OCI-LY7 (cell line): ENCODE measurements at regions not wholly inside any gene's neighbourhood (a gene's known extent, or its start where the extent isn't known, plus 50 kb on each side); places are given as distances from the start of the nearest gene placed in this dataset.

Experiments
- BruUV-seq: library from RNA; stranded (reverse); fragments of 400-500 nt; replicated peaks from 2 replicates; lab custom pipeline; 2021; lab: Mats Ljungman, UMichigan
- CTCF ChIA-PET: fragments of 300-600 bp; sonication (Branson Sonifier 250); formaldehyde crosslinking; loops from one replicate; lab custom pipeline; 2022; ENCODE audit warnings: antibody characterized with exemption; ENCODE audit not compliant: unreplicated experiment; lab: Charles Lee
- POLR2A ChIA-PET: fragments of 300-600 bp; sonication (Branson Sonifier 250); formaldehyde crosslinking; loops from one replicate; lab custom pipeline; 2022; ENCODE audit warnings: antibody characterized with exemption; lab: Charles Lee
- DNase-seq: peaks from one replicate; pipeline ENCODE4 v3.0.0-alpha.2; 2015; ENCODE audit warnings: low spot score
- H2AFZ ChIP-seq: fragments of 200-600 bp; sonication (generic), shearing (Covaris generic); 2 replicates; pipeline ENCODE4 v1.6.1; 2014; ENCODE audit warnings: mild to moderate bottlenecking, antibody characterized with exemption, low read length, moderate library complexity
- H3K27ac ChIP-seq: fragments of 200-600 bp; sonication (generic); 2 replicates; pipeline ENCODE4 v1.5.1; 2014; ENCODE audit warnings: mixed run types, low read depth, mild to moderate bottlenecking, moderate library complexity, low read length, inconsistent platforms; ENCODE audit not compliant: poor library complexity, severe bottlenecking
- H3K36me3 ChIP-seq: fragments of 200-600 bp; sonication (generic); 2 replicates; pipeline ENCODE4 v1.6.1; 2014; ENCODE audit warnings: mild to moderate bottlenecking, antibody characterized with exemption, low read length, moderate library complexity, mixed read lengths; ENCODE audit not compliant: insufficient read depth
- H3K4me1 ChIP-seq: fragments of 200-600 bp; sonication (generic); 2 replicates; pipeline ENCODE4 v1.5.1; 2014; ENCODE audit warnings: mild to moderate bottlenecking, low read length; ENCODE audit not compliant: insufficient read depth, poor library complexity, severe bottlenecking
- H3K4me2 ChIP-seq: fragments of 200-600 bp; sonication (generic); 2 replicates; pipeline ENCODE4 v1.6.1; 2014; ENCODE audit warnings: mild to moderate bottlenecking, low read length
- H3K4me3 ChIP-seq: fragments of 200-600 bp; sonication (generic); 2 replicates; pipeline ENCODE4 v1.5.1; 2014; ENCODE audit warnings: mild to moderate bottlenecking, low read depth, low read length; ENCODE audit not compliant: poor library complexity, severe bottlenecking
- H3K79me2 ChIP-seq: fragments of 200-600 bp; sonication (generic); 2 replicates; pipeline ENCODE4 v1.6.1; 2016; ENCODE audit warnings: low read depth, mild to moderate bottlenecking, low read length, moderate library complexity, mixed read lengths; ENCODE audit not compliant: insufficient read depth
- H3K9me2 ChIP-seq: fragments of 200-600 bp; sonication (generic); 2 replicates; pipeline ENCODE4 v1.6.1; 2016; ENCODE audit warnings: mild to moderate bottlenecking, low read length, mixed read lengths; ENCODE audit not compliant: insufficient read depth
- H3K9me3 ChIP-seq: fragments of 200-600 bp; sonication (generic); 2 replicates; pipeline ENCODE4 v1.6.1; 2014; ENCODE audit warnings: mild to moderate bottlenecking, mixed run types, low read length, mixed read lengths
- H4K20me1 ChIP-seq: fragments of 200-600 bp; sonication (generic); 2 replicates; pipeline ENCODE4 v1.6.1; 2014; ENCODE audit warnings: mild to moderate bottlenecking, antibody characterized with exemption, low read length, moderate library complexity, mixed read lengths; ENCODE audit not compliant: insufficient read depth
- EZH2phosphoT487 ChIP-seq: fragments of 200-600 bp; sonication (generic); IDR thresholded peaks from 2 replicates; pipeline ENCODE4 v1.6.1; 2018; ENCODE audit warnings: low read depth, borderline replicate concordance, mild to moderate bottlenecking, mixed run types, antibody characterized with exemption, low read length, moderate library complexity, mixed read lengths
- intact Hi-C: fragments of 100-400 bp; cut with micrococcal nuclease; formaldehyde crosslinking; loops from one replicate; pipeline ENCODE4 v1.10.0; 2022; ENCODE audit not compliant: unreplicated experiment
- TF ChIP-seq, protein P1 (sequence below): fragments of 200-600 bp; sonication (generic); conservative IDR thresholded peaks from 2 replicates; pipeline ENCODE4 v1.5.1; 2014; ENCODE audit warnings: mild to moderate bottlenecking, antibody characterized with exemption, low read length, moderate library complexity, mixed read lengths

GRCh38 chr5:2194236-2194555 is 311.5 kb upstream of the IRX4 start:
- H3K4me3 ChIP-seq: no peak overlapping the region
- H4K20me1 ChIP-seq: no peaks in the 10 kb centered on the region
- no peaks in the 10 kb centered on the region for H3K4me1 ChIP-seq
- BruUV-seq: no TSS peak
- CTCF ChIA-PET: no interaction called here
- no peaks in the 10 kb centered on the region for H3K9me2 ChIP-seq
- H3K36me3 ChIP-seq: no peaks in the 10 kb centered on the region
- no peak overlapping the region for H2AFZ ChIP-seq
- POLR2A ChIA-PET: no interaction called here
- H3K79me2 ChIP-seq: no peaks in the 10 kb centered on the region
- no peak overlapping the region for H3K4me2 ChIP-seq
- TF ChIP-seq, protein P1, sequence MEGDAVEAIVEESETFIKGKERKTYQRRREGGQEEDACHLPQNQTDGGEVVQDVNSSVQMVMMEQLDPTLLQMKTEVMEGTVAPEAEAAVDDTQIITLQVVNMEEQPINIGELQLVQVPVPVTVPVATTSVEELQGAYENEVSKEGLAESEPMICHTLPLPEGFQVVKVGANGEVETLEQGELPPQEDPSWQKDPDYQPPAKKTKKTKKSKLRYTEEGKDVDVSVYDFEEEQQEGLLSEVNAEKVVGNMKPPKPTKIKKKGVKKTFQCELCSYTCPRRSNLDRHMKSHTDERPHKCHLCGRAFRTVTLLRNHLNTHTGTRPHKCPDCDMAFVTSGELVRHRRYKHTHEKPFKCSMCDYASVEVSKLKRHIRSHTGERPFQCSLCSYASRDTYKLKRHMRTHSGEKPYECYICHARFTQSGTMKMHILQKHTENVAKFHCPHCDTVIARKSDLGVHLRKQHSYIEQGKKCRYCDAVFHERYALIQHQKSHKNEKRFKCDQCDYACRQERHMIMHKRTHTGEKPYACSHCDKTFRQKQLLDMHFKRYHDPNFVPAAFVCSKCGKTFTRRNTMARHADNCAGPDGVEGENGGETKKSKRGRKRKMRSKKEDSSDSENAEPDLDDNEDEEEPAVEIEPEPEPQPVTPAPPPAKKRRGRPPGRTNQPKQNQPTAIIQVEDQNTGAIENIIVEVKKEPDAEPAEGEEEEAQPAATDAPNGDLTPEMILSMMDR: no peak
- TF ChIP-seq EZH2phosphoT487: no peak
- intact Hi-C loops: no loop called here
- no peaks in the 10 kb centered on the region for H3K9me3 ChIP-seq
- no peak overlapping the region for H3K27ac ChIP-seq
- DNase-seq: no peak

DNA sequence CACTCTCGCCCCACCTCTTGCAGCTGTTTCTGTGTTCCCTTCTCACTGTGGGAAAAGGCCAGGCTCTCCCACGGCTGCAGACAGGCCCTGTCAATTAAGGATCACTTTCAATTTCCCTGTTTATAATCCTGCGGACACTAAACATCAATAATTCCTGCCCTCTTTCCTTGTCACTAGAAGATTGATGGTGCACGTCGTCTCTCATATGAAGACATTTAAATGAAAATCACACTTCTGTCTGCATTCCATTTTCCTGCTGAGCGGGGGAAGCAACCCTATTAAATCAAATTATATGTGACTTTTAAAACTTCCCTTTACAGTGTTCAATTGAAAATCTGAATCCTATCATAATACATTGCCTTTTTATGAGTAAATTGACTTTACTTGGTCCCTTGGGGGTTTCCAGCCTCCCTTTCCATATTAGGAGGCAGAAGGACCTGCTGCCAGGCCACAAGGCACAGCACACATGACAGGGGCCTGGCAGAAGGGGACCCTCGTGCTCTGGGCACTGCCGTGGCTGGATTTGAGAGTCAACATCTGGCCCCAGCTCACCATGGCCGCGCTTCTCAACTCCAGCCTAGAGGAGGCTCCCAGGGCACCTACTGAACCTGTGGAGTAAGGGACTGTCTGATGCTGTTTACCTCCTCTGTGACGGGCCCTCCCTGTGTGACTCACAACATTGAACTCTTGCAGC is 311.0 kb upstream of the IRX4 start:
- no peak for DNase-seq
- H3K27ac ChIP-seq: no peak overlapping the region
- no peaks in the 10 kb centered on the region for H3K9me3 ChIP-seq
- no peak overlapping the region for H3K4me3 ChIP-seq
- H3K4me2 ChIP-seq: no peak overlapping the region
- intact Hi-C loops: no loop called here
- no peaks in the 10 kb centered on the region for H3K36me3 ChIP-seq
- no peaks in the 10 kb centered on the region for H3K4me1 ChIP-seq
- H3K9me2 ChIP-seq: no peaks in the 10 kb centered on the region
- no peaks in the 10 kb centered on the region for H4K20me1 ChIP-seq
- no peaks in the 10 kb centered on the region for H3K79me2 ChIP-seq
- CTCF ChIA-PET: no interaction called here
- no TSS peak for BruUV-seq
- TF ChIP-seq EZH2phosphoT487: no peak
- POLR2A ChIA-PET: no interaction called here
- no peak overlapping the region for H2AFZ ChIP-seq

GRCh38 chr5:2193142-2193541 is 310.4 kb upstream of the IRX4 start:
- Histone ChIP-seq H3K9me3 (no peaks in the 10 kb centered on the region), H3K4me1 (no peaks in the 10 kb centered on the region), H3K27ac (no peak overlapping the region), H2AFZ (no peak overlapping the region), H3K4me2 (no peak overlapping the region), H3K9me2 (no peaks in the 10 kb centered on the region), H3K79me2 (no peaks in the 10 kb centered on the region), H3K4me3 (no peak overlapping the region), H3K36me3 (no peaks in the 10 kb centered on the region), H4K20me1 (no peaks in the 10 kb centered on the region)
- ChIA-PET CTCF (no interaction called here), POLR2A (no interaction called here)
- intact Hi-C loops: no loop called here
- TF ChIP-seq EZH2phosphoT487: no peak
- TF ChIP-seq, protein P1: no peak
- no peak for DNase-seq
- no TSS peak for BruUV-seq
